ENCODE measurements at regions not wholly inside any gene's neighbourhood (a gene's known extent, or its start where the extent isn't known, plus 50 kb on each side); places are given as distances from the start of the nearest gene placed in this dataset.

- Histone ChIP-seq H3K4me1 (ENCODE audit: control insufficient read depth, insufficient read depth, low read length) (no peaks in the 10 kb centered on the region), H3K36me3 (ENCODE audit: control insufficient read depth in 2 of 2, insufficient read depth in 1 of 2, low read length in 2 of 2) (no peaks in the 10 kb centered on the region), H3K4me3 (ENCODE audit: low read depth, low read length) (no peak overlapping the region), H3K9me3 (ENCODE audit: control insufficient read depth, insufficient read depth, low read depth, low read length) (no peaks in the 10 kb centered on the region), H3K27ac (ENCODE audit: extremely low read depth, low read depth, low read length) (no peak overlapping the region)
- ChIA-PET CTCF (interaction anchor here (0.6 kb wide), 1 partner anchor 268 kb away, joined by 3 read pairs; no protein-coding TSS in a partner anchor), POLR2A (no interaction called here)
- TF ChIP-seq ZBTB44 (tag by site-specific recombination; IDR thresholded peaks at IDR 0.05): no peak
- no peak for TF ChIP-seq KLF8 (tag by site-specific recombination; IDR thresholded peaks at IDR 0.05)
- no peak for TF ChIP-seq ZNF707 (tag by site-specific recombination; IDR thresholded peaks at IDR 0.05)
- TF ChIP-seq ZNF274 (IDR thresholded peaks at IDR 0.05; ENCODE audit: low read length): no peak
- no peak for TF ChIP-seq ZNF274 (tag by site-specific recombination; IDR thresholded peaks at IDR 0.05; ENCODE audit: borderline replicate concordance)
- no peak for TF ChIP-seq BCL6B (tag by site-specific recombination; IDR thresholded peaks at IDR 0.05)
- no peak for TF ChIP-seq ZNF692 (tag by site-specific recombination; IDR thresholded peaks at IDR 0.05)
- no peak for TF ChIP-seq ZNF354C (tag by site-specific recombination; IDR thresholded peaks at IDR 0.05; ENCODE audit: borderline replicate concordance, low read depth)
- no peak for TF ChIP-seq ZNF571 (tag by site-specific recombination; IDR thresholded peaks at IDR 0.05)
- TF ChIP-seq ZNF391 (tag by site-specific recombination; IDR thresholded peaks at IDR 0.05; ENCODE audit: borderline replicate concordance, low read depth): no peak
- TF ChIP-seq ZBTB48 (tag by site-specific recombination; IDR thresholded peaks at IDR 0.05): no peak
- TF ChIP-seq ZNF202 (tag by site-specific recombination; IDR thresholded peaks at IDR 0.05; ENCODE audit: borderline replicate concordance): no peak
- no peak for TF ChIP-seq ZNF121 (tag by site-specific recombination; IDR thresholded peaks at IDR 0.05)
- TF ChIP-seq ZNF629 (tag by site-specific recombination; IDR thresholded peaks at IDR 0.05): no peak
- no peak for TF ChIP-seq ZNF23 (tag by site-specific recombination; IDR thresholded peaks at IDR 0.05; ENCODE audit: borderline replicate concordance)
- TF ChIP-seq TRIM28 (IDR thresholded peaks at IDR 0.05; ENCODE audit: borderline replicate concordance, low read length): no peak
- no peak for TF ChIP-seq ZFP41 (tag by site-specific recombination; IDR thresholded peaks at IDR 0.05; ENCODE audit: borderline replicate concordance)
- no peak for TF ChIP-seq ZNF664 (tag by site-specific recombination; IDR thresholded peaks at IDR 0.05)
- no peak for TF ChIP-seq WT1 (tag by site-specific recombination; IDR thresholded peaks at IDR 0.05)
- TF ChIP-seq ZNF433 (tag by site-specific recombination; IDR thresholded peaks at IDR 0.05; ENCODE audit: low read depth): no peak
Measured at GRCh38 chr4:73687421-73687820, 52.9 kb upstream of the CXCL8 start.

GRCh38 chr4:73690051-73690738 lies 50.2 kb upstream of the CXCL8 start:
- H3K36me3 ChIP-seq (ENCODE audit: control insufficient read depth in 2 of 2, insufficient read depth in 1 of 2, low read length in 2 of 2): no peaks in the 10 kb centered on the region
- no peaks in the 10 kb centered on the region for H3K9me3 ChIP-seq (ENCODE audit: control insufficient read depth, insufficient read depth, low read depth, low read length)
- H3K4me1 ChIP-seq (ENCODE audit: control insufficient read depth, insufficient read depth, low read length): no peaks in the 10 kb centered on the region
- POLR2A ChIA-PET: no interaction called here
- H3K27ac ChIP-seq (ENCODE audit: extremely low read depth, low read depth, low read length): no peak overlapping the region
- CTCF ChIA-PET: no interaction called here
- H3K4me3 ChIP-seq (ENCODE audit: low read depth, low read length): no peak overlapping the region
- no peak for TF ChIP-seq KLF1 (tag by site-specific recombination; IDR thresholded peaks at IDR 0.05)
- TF ChIP-seq ELK4 (IDR thresholded peaks at IDR 0.05; ENCODE audit: borderline replicate concordance, low read depth, low read length): no peak
- TF ChIP-seq ZBTB7A (tag by site-specific recombination; IDR thresholded peaks at IDR 0.05; ENCODE audit: low read depth): no peak
- TF ChIP-seq ZNF513 (tag by site-specific recombination; IDR thresholded peaks at IDR 0.05): no peak
- TF ChIP-seq ZNF350 (tag by site-specific recombination; IDR thresholded peaks at IDR 0.05): no peak
- no peak for TF ChIP-seq ZSCAN5A (tag by site-specific recombination; IDR thresholded peaks at IDR 0.05)
- TF ChIP-seq ZFP69B (tag by site-specific recombination; IDR thresholded peaks at IDR 0.05): no peak
- no peak for TF ChIP-seq ZNF623 (tag by site-specific recombination; IDR thresholded peaks at IDR 0.05)
- TF ChIP-seq ZBTB20 (tag by site-specific recombination; IDR thresholded peaks at IDR 0.05): no peak
